VCaP (cell line): ENCODE measurements at regions not wholly inside any gene's neighbourhood (a gene's known extent, or its start where the extent isn't known, plus 50 kb on each side); places are given as distances from the start of the nearest gene placed in this dataset.

Source experiments
- H3K27ac ChIP-seq: fragments of 450-650 bp; 2 replicates; pipeline ENCODE4 v1.5.1; 2017
- TF ChIP-seq, protein P1 (sequence below): fragments of 450-650 bp; conservative IDR thresholded peaks from 2 replicates; pipeline ENCODE4 v1.5.1; 2017; ENCODE audit warnings: mild to moderate bottlenecking, moderate library complexity

DNA sequence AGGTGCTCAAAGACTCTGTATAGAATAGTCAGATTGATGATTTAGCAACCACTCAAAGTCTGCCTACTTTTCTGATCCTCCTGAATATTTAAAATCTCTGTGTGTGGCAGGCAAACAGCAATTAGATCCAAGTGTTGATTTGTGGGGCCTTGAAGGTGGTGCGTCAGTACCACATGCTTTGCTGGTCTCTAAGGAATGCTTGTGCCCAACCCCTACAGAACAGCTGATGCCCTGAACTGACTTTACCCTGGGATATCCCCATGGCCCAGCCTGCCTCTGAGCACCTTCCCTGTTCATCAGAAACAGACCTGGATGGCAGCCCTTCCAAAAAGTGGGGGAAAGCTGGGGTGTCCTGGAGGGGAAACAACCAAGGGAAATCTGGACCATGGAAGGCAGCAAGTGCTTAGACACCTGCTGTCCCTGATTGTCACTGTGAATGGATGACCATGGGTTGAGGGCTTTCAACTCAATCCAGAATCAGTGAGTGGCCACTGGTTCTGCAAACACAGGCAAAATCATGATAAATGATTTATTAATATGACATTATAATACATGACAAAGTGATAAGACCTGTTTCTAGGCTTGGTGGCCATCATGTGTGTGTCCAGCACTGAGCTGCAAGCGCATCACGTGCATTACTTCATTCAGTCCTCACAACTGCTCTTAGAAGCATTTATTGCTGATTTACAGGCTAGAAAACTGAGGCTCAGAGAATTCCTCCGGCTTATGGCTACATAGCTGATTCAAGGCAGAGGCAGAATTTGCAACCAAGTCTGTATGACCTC is 76.1 kb upstream of the TPM1 start:
- TF ChIP-seq, protein P1, sequence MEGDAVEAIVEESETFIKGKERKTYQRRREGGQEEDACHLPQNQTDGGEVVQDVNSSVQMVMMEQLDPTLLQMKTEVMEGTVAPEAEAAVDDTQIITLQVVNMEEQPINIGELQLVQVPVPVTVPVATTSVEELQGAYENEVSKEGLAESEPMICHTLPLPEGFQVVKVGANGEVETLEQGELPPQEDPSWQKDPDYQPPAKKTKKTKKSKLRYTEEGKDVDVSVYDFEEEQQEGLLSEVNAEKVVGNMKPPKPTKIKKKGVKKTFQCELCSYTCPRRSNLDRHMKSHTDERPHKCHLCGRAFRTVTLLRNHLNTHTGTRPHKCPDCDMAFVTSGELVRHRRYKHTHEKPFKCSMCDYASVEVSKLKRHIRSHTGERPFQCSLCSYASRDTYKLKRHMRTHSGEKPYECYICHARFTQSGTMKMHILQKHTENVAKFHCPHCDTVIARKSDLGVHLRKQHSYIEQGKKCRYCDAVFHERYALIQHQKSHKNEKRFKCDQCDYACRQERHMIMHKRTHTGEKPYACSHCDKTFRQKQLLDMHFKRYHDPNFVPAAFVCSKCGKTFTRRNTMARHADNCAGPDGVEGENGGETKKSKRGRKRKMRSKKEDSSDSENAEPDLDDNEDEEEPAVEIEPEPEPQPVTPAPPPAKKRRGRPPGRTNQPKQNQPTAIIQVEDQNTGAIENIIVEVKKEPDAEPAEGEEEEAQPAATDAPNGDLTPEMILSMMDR, result no peak
- H3K27ac ChIP-seq, result no peak overlapping the region

DNA sequence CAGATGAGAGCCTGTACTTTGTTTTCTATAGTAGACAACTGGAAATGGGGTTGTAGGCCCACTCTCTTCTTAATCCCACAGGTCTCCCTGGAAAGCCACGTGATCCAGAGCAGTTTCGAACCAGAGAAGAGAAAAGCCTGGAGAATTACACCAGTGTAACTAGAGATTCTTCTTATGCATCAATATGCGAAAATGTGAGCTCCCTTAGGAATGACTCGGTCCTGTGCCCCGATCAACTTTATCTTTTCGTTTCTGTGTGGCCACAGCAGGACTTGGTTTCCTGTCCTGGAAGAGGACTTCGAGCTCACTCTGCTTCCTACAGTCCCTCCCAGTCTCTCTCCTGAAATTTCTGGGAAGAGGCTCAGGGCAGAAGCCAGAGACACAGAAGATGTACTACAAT is 73.8 kb upstream of the TPM1 start:
- TF ChIP-seq, protein P1, result no peak
- H3K27ac ChIP-seq, result no peak overlapping the region

DNA sequence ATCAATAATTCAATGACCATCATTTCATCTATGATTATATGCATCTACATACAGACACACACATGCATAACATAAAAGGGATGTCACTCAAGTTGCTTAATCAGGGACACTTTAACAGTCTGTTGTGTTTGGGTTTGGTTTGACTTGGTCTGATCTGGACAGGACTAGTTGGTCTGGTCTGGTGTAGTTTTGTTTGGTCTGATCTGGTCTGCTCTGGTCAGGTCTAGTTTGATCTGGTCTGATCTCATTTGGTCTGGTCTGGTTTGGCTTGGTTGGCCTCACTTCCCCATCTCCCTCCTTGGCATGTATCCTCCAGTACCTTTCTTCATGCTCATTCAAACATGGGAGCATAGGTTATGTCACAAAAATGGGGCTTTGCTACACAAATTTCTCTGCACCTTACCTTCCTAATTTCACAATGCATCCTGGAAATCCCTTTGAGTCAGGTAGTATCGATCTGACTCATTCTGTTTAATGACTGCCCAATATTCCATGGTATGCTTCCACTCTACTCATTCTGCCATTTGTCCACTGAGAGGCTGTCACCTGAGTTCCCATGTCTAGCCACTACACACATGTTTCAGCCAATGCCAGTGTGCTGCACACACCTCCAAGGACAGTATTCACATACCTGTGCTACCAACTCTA is 73.0 kb upstream of the TPM1 start:
- no peak overlapping the region for H3K27ac ChIP-seq
- TF ChIP-seq, protein P1, result no peak

DNA sequence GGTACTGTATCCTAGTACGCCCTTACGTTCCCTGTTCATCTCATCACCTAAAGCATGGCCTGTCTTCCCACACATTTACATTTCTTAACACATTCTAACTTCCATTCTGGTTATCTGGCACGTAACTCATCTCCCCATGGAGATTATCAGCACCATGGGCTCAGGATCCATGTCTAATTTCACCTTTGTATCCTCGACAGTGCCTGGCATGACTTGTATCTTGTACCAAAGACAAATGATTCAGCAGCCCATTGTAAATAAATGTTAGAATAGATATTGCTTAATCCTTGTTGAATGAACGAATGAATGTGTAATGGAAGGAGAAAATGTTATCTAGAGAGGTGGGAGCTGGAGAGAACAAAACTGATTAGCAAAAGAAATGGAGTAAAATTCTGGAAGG is 69.7 kb upstream of the TPM1 start:
- TF ChIP-seq, protein P1, result no peak
- no peak overlapping the region for H3K27ac ChIP-seq

DNA sequence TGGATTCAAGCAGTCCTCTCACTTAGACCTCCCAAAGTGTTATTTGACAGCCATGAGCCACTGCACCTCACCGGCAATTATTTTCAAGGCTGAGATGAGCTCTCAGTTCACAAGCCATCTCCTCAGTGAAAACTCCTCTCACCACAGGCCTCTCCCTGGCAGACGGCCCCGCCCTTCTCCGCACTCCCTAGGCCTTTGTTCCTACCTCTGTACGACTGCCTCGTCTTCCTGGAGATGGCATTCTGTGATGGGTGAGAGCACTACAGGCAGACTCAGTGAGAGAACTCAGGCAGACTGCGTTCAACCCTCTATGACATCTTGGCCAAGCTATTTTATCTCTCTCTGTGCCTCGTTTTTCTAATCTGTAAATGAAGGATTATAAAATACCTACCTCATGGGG is 67.0 kb upstream of the TPM1 start:
- TF ChIP-seq, protein P1, result no peak
- H3K27ac ChIP-seq, result no peak overlapping the region

DNA sequence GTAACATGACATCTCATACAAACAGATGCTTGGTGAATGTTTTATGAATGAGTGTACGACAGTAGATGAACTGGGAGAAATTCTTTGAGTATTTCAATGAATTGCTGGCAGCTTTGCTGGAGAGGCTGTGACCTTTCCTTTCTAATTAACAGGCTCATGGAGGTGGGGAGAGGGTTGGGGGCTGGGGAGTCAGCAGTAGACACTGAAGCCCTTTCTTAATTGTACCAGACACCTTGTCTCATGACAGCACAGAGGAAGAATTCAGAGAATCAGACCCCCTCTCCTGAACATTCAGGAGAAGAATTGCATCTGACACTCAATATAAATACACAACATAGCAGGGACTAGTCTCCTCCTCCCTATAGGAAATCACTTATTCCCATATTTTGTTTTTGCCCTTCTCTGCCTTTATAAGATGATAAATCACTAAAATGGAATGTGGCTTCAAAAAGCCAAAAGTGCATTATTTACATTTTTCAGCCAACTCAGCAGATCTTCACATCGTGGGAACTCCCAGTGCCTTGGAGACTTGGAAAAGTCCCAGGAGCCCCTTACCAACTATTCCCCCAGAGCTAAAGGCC is 66.2 kb upstream of the TPM1 start:
- TF ChIP-seq, protein P1, result no peak
- H3K27ac ChIP-seq, result no peak overlapping the region

DNA sequence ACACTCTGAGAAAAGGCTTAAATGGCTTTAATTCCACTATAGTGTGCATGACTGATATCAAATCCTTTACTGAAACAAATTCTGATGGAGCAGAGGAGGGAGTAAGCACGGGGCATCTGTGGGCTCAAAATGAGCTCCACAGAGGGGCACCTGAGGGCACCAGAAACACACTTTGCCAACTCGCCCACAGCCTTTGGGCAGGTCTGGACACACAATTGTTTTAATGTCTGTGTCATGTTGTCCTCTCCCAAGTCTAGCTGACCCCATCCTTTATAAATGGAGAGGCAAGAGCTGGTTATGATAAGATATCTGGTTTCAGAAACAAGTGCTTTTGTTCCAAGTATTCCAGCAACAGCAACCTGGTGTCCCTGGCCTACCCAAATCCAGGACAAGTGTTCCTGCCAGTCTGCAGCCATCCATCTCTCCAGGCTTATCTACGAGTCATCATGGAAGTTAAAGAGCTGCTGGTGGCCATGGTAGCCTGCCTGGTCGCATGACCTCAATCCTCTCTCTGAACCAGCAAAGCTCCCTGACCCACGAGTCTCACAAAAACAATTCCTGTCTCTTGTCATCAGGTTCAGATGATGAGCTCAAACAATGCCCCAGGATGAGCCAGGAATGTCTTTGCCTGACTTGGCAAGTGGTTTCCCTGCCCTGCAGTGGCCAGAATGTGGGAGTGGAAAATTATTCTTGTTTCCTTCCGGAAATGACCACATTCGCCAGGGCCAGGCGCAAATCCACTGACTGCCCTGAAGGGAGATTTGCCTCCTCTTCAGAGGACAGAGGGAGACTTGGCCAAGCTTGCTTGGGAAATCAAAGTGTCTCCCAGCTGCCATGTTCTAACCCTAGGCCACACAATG is 64.4 kb upstream of the TPM1 start:
- TF ChIP-seq, protein P1, result no peak
- no peak overlapping the region for H3K27ac ChIP-seq
